Activated T-helper 17 cell treated with anti-CD3 and anti-CD28 coated beads, Interleukin-2, amount 50 U/mL, for 72 hours (primary cell): ENCODE measurements at regions not wholly inside any gene's neighbourhood (a gene's known extent, or its start where the extent isn't known, plus 50 kb on each side); places are given as distances from the start of the nearest gene placed in this dataset.
A peak's percentile ranks its signal among the peaks of the same experiment; 100 is the strongest.

ENCODE experiments used
- ATAC-seq: fragments of 150-1000 bp; cut with Tn5 transposase; replicated peaks from 2 replicates; pipeline ENCODE4 v1.10.0; 2021; ENCODE audit warnings: mild to moderate bottlenecking, moderate library complexity
- H3K27ac Mint-ChIP-seq: one replicate; pipeline ENCODE4 v1.8.0; 2022; ENCODE audit warnings: mixed read lengths
- H3K27me3 Mint-ChIP-seq: one replicate; pipeline ENCODE4 v1.8.0; 2022; ENCODE audit warnings: mixed read lengths
- H3K36me3 Mint-ChIP-seq: one replicate; pipeline ENCODE4 v1.8.0; 2022; ENCODE audit warnings: low read depth, mild to moderate bottlenecking, mixed read lengths
- H3K4me1 Mint-ChIP-seq: one replicate; pipeline ENCODE4 v1.8.0; 2022; ENCODE audit warnings: mixed read lengths
- H3K4me3 Mint-ChIP-seq: one replicate; pipeline ENCODE4 v1.8.0; 2022; ENCODE audit warnings: mild to moderate bottlenecking, mixed read lengths
- H3K9me3 Mint-ChIP-seq: one replicate; pipeline ENCODE4 v1.8.0; 2022; ENCODE audit warnings: mixed read lengths

DNA sequence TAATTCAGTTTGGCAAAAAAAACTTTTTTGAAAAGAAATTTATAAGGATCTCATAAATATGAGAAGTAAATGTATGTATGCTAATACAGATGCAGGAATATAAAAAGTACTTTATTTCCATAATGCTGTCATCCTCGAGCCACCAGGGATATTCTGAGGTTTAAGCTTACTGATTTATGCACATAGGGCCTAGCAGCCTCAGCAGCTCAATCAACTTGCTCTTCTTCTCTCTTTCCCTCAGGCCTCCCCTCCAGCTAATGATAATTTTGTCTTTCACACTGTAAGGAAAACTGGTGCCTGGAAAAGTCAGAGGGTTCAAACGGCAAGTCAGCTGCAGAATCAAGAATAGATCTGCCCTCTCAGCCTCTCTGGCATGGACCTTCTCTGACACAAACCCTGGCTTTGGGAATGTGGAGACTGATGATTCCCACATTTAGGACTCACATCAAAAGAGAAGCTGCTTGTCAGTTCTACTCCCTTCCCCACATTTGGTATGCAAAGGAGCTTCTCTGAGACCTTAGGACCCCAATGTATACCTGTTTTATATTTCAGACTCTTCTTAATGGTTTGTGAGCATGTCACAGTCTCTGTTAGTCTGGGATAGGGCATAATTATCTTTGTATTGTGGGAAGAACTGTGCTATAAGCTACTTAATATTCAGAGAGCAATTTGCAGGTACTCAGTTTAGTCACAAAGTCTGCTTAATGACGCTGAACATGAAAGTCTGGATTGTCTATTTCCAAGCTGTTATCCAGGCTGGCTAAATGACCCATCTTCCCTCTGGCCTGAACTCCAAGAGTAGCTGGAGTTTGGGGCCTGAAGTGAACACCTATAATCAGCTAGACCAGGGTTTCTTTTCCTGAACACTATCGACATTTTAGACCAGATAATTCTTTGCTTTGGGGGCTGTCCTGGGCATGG, 52.1 kb upstream of the DIPK1A start:
- Mint-ChIP-seq H3K4me1 (peaks cover 4% of the 10 kb centered on the region), H3K27me3 (peaks cover 13% of the 10 kb centered on the region), H3K9me3 (no peaks in the 10 kb centered on the region), H3K27ac (no peak overlapping the region), H3K4me3 (no peak overlapping the region), H3K36me3 (no peaks in the 10 kb centered on the region)
- ATAC-seq = no peak

DNA sequence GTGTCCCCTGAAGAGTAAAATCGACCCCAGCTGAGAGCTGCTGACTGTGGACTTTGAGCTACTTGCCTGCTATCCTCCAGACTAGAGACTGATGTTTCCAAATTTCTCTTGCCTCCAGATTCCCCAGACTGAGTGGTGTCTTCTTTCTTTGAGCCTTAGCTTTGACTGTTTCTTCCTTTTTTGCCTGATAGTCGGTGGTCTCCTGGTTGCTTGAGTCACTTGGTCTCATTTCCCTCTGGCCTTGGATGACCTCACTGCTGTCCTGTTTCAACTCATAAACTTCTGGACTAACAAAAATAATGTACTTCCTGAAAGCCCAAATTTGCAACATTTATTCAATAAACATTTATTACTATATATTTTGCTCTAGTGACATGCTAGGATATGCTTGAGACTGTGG, 52.9 kb upstream of the DIPK1A start:
- no peak overlapping the region for H3K4me3 Mint-ChIP-seq
- H3K9me3 Mint-ChIP-seq = no peaks in the 10 kb centered on the region
- peaks cover 13% of the 10 kb centered on the region for H3K27me3 Mint-ChIP-seq
- no peak overlapping the region for H3K27ac Mint-ChIP-seq
- ATAC-seq = no peak
- H3K36me3 Mint-ChIP-seq = no peaks in the 10 kb centered on the region
- H3K4me1 Mint-ChIP-seq = peaks cover 4% of the 10 kb centered on the region

DNA sequence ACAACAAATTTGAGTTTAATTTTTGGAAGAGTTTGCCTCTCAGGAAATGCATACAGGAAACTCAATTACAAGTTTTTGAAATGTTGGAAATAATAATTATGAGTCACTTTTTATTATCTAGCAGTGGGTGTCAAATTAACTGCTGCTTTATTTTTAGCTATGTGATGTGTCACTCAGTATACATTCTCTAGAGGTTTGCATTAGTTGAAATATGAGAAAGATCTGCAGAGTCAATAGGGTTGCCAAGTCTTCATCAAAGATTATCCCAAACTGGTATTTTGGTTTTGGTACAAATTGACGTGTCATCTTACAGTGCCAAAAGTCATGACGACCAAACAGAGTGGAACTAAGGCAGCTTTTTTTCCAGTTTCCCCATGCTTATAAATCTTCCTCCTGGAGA, 54.3 kb upstream of the DIPK1A start:
- H3K9me3 Mint-ChIP-seq = no peaks in the 10 kb centered on the region
- H3K4me1 Mint-ChIP-seq = peaks cover 4% of the 10 kb centered on the region
- no peaks in the 10 kb centered on the region for H3K36me3 Mint-ChIP-seq
- no peak overlapping the region for H3K27ac Mint-ChIP-seq
- ATAC-seq = no peak
- peaks cover 13% of the 10 kb centered on the region for H3K27me3 Mint-ChIP-seq
- H3K4me3 Mint-ChIP-seq = no peak overlapping the region

DNA sequence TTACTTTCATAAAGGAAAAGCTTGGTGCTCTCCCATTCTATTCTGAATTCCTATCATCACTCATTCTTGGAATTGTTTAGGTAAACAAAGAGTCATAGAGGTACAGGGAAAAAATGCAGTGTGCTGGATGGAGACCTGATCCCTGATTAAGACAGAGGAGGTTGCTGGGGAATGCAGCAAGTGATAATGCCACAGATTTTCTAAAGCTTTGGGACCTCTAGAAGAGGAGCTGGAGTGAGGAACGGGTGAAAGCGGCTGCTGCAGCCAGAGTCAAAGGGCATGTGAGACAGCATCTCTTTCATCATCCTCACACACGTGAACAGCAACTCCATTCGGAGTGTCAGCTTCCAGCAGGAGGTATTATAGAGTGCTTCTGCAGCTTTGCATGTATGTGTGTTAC, 54.9 kb upstream of the DIPK1A start:
- no peak for ATAC-seq
- no peaks in the 10 kb centered on the region for H3K9me3 Mint-ChIP-seq
- peaks cover 4% of the 10 kb centered on the region for H3K4me1 Mint-ChIP-seq
- no peak overlapping the region for H3K4me3 Mint-ChIP-seq
- no peaks in the 10 kb centered on the region for H3K36me3 Mint-ChIP-seq
- no peak overlapping the region for H3K27ac Mint-ChIP-seq
- peaks cover 13% of the 10 kb centered on the region for H3K27me3 Mint-ChIP-seq

DNA sequence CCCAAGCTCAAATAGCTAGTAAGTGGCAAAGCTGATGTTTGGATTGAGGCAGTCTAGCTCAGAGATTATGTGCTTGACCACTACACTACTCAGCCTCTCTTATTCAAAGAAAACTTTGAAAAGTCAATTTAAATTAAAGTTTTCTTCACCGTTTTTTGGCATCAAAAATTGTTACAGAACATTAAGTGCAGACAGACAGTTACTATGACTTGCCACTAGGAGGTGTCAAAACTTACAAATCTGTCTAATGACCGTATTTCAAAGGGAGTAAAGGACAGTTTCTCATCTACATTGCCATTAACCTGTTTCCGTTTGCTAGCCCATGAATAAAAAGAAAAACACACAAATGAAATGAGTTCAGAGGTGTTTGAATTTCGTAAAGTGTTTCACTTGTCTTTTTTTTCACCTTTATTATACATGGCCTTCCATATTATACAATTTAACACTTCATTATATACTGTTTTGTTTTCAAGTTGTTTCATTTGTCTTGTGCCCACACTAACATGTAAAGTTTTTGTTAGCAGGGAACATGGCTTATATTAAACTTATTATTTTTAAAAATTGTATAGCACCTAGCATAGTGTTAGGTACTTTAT, 57.4 kb upstream of the MTF2 start:
- ATAC-seq = peak; percentile 70
- H3K9me3 Mint-ChIP-seq = no peaks in the 10 kb centered on the region
- peaks cover 7% of the 10 kb centered on the region for H3K27me3 Mint-ChIP-seq
- H3K4me3 Mint-ChIP-seq = no peak overlapping the region
- no peaks in the 10 kb centered on the region for H3K4me1 Mint-ChIP-seq
- H3K27ac Mint-ChIP-seq = no peak overlapping the region
- no peaks in the 10 kb centered on the region for H3K36me3 Mint-ChIP-seq

DNA sequence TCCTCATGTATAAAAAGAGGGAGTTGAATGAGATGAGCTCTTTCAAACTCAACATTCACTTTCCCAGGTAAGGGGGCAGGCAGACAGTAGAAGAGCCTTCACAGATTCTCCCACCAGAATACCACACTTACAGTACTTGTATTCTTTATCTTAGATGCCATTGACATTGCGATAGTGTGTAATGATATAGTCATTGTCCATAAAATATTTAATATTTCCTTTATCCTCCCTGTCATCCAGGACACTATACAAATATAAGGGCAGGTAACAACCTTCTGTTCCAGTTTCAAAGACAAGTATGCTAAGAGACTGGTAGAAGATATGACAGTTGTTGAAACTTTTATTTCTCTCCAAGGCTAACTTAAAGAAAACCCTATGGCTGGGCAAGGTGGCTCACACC, 56.5 kb upstream of the MTF2 start:
- ATAC-seq = no peak
- Mint-ChIP-seq H3K27ac (no peak overlapping the region), H3K27me3 (peaks cover 6% of the 10 kb centered on the region), H3K9me3 (no peaks in the 10 kb centered on the region), H3K36me3 (no peaks in the 10 kb centered on the region), H3K4me3 (no peak overlapping the region), H3K4me1 (no peaks in the 10 kb centered on the region)

DNA sequence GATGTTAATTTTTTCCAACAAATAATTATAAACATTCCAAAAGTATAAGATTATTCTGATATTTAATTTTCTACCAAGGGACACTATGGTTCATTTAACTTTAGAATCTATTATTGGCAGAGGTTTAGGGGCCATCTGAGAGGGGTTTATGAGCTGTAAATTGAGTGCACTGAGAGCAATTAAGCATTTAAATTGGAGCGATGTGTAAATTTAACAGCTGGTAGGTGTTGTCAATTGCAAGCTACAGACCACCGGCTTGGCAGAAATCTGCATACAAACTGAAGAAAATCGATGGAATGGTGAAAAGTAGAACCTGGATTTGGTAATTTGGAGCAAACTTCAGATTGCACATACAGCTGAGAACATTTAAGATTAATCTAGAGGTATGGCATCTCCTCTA, 55.8 kb upstream of the MTF2 start:
- no peaks in the 10 kb centered on the region for H3K36me3 Mint-ChIP-seq
- ATAC-seq = no peak
- no peak overlapping the region for H3K27ac Mint-ChIP-seq
- H3K4me1 Mint-ChIP-seq = no peaks in the 10 kb centered on the region
- H3K9me3 Mint-ChIP-seq = no peaks in the 10 kb centered on the region
- H3K4me3 Mint-ChIP-seq = no peak overlapping the region
- H3K27me3 Mint-ChIP-seq = peaks cover 4% of the 10 kb centered on the region

DNA sequence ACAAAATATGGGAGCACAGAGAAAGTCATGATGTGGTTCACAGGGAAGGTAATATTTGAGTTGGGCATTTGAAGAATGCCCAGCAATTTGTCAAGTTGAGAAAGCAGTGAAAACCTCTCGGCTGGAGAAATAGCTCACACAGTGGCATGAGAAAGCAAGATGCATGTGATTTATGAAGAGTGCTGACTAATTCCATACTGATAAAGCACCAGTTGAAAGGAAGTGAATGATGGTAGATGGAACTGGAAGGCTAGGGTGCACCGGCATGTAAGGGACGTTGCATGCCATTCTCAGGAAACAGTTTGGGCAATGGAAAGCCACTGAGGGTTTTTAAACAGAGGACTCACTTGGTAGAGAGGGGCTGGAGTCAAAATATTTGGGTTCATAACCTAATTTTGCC, 53.5 kb upstream of the MTF2 start:
- Mint-ChIP-seq H3K27me3 (peaks cover 4% of the 10 kb centered on the region), H3K4me1 (peaks cover 8% of the 10 kb centered on the region), H3K27ac (no peak overlapping the region), H3K9me3 (no peaks in the 10 kb centered on the region), H3K36me3 (no peaks in the 10 kb centered on the region), H3K4me3 (no peak overlapping the region)
- ATAC-seq = no peak

DNA sequence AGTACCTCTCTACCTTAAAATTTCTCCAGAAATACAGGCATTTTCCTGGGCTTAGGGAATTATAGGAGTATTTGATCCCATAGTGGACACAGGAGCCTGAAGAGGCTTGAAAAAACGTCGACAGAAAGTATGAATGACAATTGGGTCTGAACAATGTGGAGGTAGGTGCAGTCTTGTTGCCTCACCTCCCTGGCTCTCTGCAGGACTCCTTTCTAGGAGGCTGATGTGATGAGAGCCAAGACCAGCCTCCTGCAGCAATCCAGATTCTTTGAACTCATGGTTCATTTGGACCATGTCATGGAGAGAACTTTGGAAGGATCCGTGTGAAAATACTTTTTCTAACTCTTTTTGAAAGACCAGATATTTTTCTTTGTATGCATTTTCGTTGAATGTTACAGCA, 50.5 kb upstream of the MTF2 start:
- H3K36me3 Mint-ChIP-seq = no peaks in the 10 kb centered on the region

More for the DNA sequence above, 50.5 kb upstream of the MTF2 start:
- no peak for ATAC-seq
- Mint-ChIP-seq H3K9me3 (no peaks in the 10 kb centered on the region), H3K27ac (no peak overlapping the region), H3K27me3 (peaks cover 4% of the 10 kb centered on the region), H3K4me1 (peaks cover 8% of the 10 kb centered on the region), H3K4me3 (no peak overlapping the region)
